Cerebellar nuclear complex (tissue), 1 donor: ENCODE measurements at regions not wholly inside any gene's neighbourhood (a gene's known extent, or its start where the extent isn't known, plus 50 kb on each side); places are given as distances from the start of the nearest gene placed in this dataset.
"Not testable (repeated sequence)": the region's sequence is repeated elsewhere in the genome, so short reads cannot be mapped to it uniquely, and the experiment has no call there.

Source experiments
- DNase-seq, 2 experiments: peaks; one replicate each; lab custom pipeline; 2025; lab: John Stamatoyannopoulos, UW

DNA sequence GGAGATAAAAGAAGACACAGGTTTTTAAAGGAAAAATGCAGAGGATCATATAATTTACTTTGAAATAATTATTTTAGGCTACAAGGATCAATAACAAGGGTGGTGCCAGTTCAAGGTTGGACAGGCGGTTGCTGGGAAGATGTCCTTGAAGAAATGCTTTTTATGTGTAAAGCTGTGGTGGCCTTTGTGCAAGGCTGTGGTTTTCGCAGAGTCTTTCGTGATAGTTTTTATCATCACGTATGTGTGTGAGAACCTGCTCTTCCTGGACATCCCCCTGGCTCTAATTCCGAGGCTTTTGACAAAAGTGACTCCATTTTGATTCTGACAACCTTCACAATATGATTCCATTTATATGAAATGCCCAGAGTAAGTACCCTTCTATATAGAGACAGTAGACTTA is 85.8 kb upstream of the COG2 start:
- no peak for DNase-seq

- no peak for DNase-seq
These were observed 86.5 kb upstream of the COG2 start for GRCh38 chr1:230555814-230556213.

GRCh38 chr1:230552880-230553279 is 89.4 kb upstream of the COG2 start:
- no peak for DNase-seq

GRCh38 chr1:230550945-230551344 is 91.3 kb upstream of the COG2 start:
- not testable (repeated sequence) for DNase-seq

GRCh38 chr1:230550428-230550827 is 91.9 kb upstream of the COG2 start:
- no peak for DNase-seq

GRCh38 chr1:230549625-230550024 is 92.7 kb upstream of the COG2 start:
- DNase-seq = no peak

DNA sequence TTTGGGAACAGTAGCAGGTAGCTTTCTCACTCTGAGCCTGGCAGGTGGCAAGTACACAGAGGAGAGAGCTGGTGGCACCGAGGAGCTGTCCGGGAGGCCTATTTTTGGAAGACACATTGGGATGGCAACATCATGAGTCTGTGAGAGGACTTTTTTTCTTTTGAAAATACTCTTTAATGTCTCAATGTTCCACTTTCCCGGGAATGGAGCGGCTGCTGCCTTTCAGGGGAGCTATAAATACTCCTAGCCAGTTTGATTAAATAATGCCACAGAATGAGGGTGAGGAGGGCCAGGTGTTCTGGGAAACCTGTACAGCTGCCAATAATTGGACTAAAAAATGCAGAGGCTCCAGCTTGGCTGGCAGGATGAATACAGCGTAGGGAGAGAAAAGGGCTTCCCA is 93.3 kb upstream of the COG2 start:
- DNase-seq = no peak

DNA sequence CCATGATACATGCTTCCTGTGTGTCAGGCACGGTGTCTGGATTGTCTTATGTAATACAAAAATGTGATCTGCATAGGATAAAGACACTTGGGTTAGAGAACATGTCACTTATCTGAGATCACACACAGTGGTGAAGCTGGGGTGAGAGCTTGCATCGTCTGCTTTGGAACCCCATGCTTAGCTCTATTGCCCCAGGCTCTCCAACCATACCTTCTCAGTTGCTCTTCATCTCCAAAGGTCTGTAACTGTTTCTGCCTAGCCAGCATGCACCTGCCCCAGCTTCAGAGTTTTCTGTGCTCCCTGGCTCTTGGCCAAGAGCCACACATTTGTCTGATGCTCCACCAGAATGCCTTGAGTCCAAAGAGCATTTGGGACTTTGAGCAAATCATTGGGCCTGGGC is 93.9 kb upstream of the COG2 start:
- no peak for DNase-seq

GRCh38 chr1:230545181-230545580 is 97.1 kb upstream of the COG2 start:
- DNase-seq = no peak

GRCh38 chr1:230544758-230545157 is 97.5 kb upstream of the COG2 start:
- DNase-seq = no peak

DNA sequence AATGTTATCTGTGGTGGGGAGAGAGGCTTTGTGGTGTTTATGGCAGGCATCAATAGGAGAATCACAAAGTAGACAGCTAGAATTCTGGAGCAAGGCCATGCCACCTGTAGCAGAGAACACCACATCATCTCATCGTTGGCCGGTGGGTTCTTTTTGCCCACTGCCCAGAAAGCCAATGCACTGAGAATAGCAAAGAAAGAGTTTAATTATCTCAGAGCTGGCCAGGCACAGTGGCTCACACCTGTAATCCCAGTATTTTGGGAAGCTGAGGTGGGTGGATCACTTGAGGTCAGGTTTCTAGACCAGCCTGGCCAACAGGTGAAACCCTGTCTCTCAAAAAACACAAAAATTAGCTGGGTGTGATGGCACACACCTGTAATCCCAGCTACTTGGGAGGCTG is 99.2 kb upstream of the COG2 start:
- no peak for DNase-seq

DNA sequence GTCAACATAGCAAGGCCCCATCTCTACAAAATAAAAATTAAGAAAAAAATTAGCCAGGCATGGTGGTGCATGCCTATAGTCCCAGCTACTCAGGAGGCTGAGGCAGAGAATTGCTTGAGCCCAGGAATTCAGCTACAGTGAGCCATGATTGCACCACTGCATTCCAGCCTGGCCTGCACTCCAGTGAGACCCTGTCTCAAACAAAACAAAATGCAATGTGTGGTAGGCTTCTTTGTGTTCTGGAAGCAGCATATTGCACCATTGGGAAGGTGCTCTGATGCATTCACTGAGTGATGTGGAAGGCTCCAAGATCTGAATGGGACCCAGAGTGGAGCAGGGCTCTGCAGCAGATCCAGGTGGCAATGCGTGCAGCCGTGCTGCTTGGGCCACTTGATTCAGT is 99.6 kb upstream of the COG2 start:
- DNase-seq = no peak

- no peak for DNase-seq
These were observed 100.2 kb upstream of the COG2 start for GRCh38 chr1:230542054-230542453.

DNA sequence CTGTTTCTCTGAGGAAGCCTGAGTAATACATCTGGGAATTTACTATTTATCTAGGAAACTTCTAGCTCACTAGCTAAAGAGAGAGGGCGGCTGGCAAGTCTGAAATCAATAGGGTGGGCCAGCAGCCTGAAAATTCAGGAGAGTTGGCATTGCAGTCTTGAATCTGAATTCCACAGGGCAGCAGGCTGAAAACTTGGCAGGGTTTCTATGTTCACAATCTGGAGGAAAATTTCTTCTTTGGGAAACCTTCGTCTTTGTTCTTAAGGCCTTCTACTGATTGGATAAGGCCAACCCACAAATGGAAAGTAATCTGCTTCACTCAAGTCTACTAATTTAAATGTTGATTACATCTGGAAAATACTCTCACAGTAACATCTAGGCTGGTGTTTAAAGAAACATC is 101.0 kb upstream of the COG2 start:
- DNase-seq = no peak

DNA sequence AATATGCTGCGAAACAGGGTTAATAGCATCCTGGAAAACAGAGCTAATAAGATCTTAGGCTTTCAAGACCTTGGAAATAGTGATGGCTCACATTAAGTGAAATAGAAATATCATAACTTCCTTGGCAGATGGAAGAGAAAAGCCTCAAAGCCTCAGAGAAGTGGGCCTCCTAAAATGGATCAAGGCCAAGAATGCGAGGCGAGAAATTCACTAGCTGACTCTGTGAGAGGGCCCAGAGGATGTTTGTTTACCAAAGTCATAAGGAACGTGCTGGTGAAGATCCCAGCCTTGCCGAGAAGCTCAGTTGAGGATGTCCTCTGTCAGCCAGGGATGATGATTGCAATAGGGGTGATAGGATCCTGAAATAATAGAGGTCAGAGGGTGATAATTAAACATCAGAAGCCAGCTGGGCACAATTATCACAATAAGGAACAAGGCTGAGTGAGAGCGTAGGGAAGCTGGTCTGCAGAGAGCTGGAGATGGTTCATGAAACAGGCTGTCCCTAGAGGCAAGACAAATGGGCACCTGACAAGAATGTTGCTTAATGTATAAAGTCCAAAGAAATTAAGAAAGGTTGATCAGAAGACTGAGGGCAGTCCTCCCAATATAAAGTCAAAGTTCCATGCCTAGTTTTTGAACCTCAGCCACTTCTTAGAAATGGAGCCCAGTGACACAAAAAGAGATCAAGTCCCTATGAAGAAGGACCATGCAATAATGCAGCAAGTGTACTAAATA is 101.7 kb upstream of the COG2 start:
- DNase-seq = no peak

DNA sequence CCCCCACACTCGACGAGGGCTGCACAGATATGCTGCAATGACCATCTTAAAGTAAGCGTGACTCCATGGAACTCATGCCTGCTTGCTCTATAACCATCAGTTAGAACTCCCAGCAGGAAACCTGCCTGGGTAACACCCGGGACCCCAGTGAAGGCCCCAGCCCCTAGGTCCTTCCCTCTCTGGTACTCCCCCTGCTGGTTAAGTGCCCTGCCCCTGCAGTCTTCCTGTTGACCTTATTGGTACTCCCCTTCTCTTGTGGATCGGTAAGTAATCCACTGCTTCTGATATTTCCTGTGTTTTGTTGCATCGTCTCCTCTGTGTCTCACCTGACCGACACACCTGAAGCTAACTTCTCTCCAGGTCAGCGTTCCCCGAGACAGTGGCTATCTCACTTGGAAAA is 104.8 kb upstream of the COG2 start:
- DNase-seq = no peak

GRCh38 chr1:230536641-230537155 is 105.6 kb upstream of the COG2 start:
- DNase-seq = peak in 1 of 2 experiments; percentile 36

DNA sequence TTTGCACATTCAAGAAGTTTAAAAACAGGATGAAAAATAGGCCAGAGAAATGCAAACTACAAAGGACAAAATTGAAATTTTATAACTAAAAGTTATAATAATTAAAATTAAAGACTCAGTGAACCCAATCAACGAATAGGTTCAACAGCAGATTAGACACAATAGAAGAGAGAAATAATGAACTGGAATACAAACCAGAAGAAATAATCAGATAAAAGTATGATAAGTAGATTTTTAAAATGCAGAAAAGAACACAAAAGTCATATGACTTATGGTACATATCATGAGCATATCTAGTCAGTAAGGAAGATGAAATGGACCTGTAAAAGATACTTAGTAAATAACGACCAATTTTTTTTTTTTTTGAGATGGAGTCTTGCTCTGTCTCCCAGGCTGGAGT is 108.1 kb upstream of the COG2 start:
- DNase-seq = no peak

DNA sequence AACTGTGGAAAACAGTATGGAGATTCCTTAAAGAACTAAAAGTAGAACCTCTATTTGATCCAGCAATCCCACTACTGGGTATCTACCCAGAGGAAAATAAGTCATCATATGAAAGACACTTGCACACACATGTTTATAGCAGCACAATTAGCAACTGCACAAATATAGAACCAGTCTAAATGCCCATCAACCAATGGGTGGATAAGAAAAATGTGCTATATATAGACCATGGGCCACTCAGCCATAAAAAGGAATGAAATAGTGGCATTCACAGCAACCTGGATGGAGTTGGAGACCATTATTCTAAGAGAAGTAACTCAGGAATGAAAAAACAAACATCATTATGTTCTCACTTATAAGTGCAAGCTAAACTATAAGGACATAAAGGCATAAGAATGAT is 105.0 kb upstream of the PGBD5 start:
- DNase-seq = no peak

- no peak for DNase-seq
These were observed 93.1 kb upstream of the PGBD5 start for GRCh38 chr1:230519246-230519645.

DNA sequence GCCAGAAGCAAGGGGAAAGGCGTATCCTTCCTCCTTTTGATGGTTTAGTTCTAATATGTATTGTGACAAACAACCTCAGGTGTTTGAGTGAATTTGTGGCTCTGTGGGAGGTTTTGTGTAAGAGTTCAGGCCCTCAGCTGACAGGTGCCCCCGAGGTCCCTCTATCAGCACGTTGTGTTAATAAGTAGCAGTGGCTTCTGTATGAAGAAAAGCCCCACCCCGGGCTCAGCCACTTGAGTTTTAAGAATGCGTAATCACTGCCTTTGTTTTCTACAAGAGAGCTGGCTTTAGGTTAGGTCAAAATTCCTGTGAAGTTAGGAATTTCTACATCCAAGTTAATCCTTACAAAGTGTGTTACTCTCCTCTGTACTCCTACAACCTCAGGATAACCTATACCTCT is 92.4 kb upstream of the PGBD5 start:
- no peak for DNase-seq

DNA sequence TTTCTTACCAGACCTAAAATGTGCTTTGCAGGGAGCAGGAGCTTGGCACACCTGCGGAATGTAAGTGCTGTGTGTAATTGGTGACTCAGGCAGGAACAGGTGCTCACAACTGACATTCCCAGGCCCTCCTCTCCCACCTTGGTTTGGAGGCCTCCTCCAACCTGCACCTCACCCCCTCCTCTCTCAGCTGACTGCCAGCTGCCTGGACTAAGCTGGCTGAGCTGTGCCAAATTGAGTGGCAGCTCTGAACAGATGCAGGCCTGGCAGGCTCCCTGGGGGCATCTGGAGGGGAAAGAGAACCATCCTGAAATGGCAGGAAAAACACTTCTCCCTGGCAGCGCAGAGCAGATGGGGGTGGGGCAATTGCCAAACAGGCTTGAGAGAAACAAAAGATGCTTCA is 91.7 kb upstream of the PGBD5 start:
- DNase-seq = no peak

- DNase-seq = no peak
These were observed 91.2 kb upstream of the PGBD5 start for GRCh38 chr1:230517326-230517725.

DNA sequence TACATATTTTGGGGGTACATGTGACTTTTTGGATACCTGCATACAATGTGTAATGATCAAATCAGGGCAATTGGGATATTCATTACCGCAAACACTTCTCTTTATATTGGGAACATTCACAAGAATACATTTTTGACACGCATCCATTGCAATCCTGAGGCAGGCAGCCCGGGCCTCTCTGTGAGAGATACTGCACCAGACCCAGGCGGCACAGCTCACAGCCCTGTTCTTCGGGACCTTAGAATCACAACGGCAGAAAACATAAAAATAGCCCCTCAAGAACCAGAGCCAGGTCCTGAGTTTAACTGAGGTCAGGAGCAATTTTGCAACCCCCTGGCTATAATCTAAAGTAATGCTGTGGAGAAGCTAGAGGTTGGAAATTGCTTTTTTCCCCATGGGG is 90.8 kb upstream of the PGBD5 start:
- DNase-seq = no peak
